ENCODE measurements at regions not wholly inside any gene's neighbourhood (a gene's known extent, or its start where the extent isn't known, plus 50 kb on each side); places are given as distances from the start of the nearest gene placed in this dataset.
"Not testable (repeated sequence)": the region's sequence is repeated elsewhere in the genome, so short reads cannot be mapped to it uniquely, and the experiment has no call there.

GRCh38 chrX:106356580-106356979 is 188.5 kb downstream of the PWWP3B start:
- no peak for DNase-seq (ENCODE audit: low read depth in 2 of 2, low spot score in 1 of 2)

- no peak for DNase-seq (ENCODE audit: low read depth in 2 of 2, low spot score in 1 of 2)
These were observed 195.1 kb downstream of the PWWP3B start for GRCh38 chrX:106363214-106363613.

GRCh38 chrX:106378616-106379015 is 210.5 kb downstream of the PWWP3B start:
- no peak for DNase-seq (ENCODE audit: low read depth in 2 of 2, low spot score in 1 of 2)

- DNase-seq (ENCODE audit: low read depth in 2 of 2, low spot score in 1 of 2): no peak
These were observed 220.4 kb upstream of the RADX start for GRCh38 chrX:106391284-106391911.

GRCh38 chrX:106392346-106392745 is 219.4 kb upstream of the RADX start:
- DNase-seq (ENCODE audit: low read depth in 2 of 2, low spot score in 1 of 2): no peak

- no peak for DNase-seq (ENCODE audit: low read depth in 2 of 2, low spot score in 1 of 2)
These were observed 213.8 kb upstream of the RADX start for GRCh38 chrX:106397788-106398538.

- DNase-seq (ENCODE audit: low read depth in 2 of 2, low spot score in 1 of 2): no peak
These were observed 209.7 kb upstream of the RADX start for GRCh38 chrX:106401965-106402559.

GRCh38 chrX:106404512-106404911 is 207.3 kb upstream of the RADX start:
- no peak for DNase-seq (ENCODE audit: low read depth in 2 of 2, low spot score in 1 of 2)

- no peak for DNase-seq (ENCODE audit: low read depth in 2 of 2, low spot score in 1 of 2)
These were observed 196.4 kb upstream of the RADX start for GRCh38 chrX:106415276-106415895.

- no peak for DNase-seq (ENCODE audit: low read depth in 2 of 2, low spot score in 1 of 2)
These were observed 175.1 kb upstream of the RADX start for GRCh38 chrX:106436691-106437090.

GRCh38 chrX:106437407-106437806 is 174.4 kb upstream of the RADX start:
- DNase-seq (ENCODE audit: low read depth in 2 of 2, low spot score in 1 of 2): no peak

GRCh38 chrX:106450405-106450804 is 161.4 kb upstream of the RADX start:
- DNase-seq (ENCODE audit: low read depth in 2 of 2, low spot score in 1 of 2): no peak

GRCh38 chrX:106451933-106452332 is 159.8 kb upstream of the RADX start:
- no peak for DNase-seq (ENCODE audit: low read depth in 2 of 2, low spot score in 1 of 2)

GRCh38 chrX:106454991-106455390 is 156.8 kb upstream of the RADX start:
- no peak for DNase-seq (ENCODE audit: low read depth in 2 of 2, low spot score in 1 of 2)

- DNase-seq (ENCODE audit: low read depth in 2 of 2, low spot score in 1 of 2): no peak
These were observed 154.0 kb upstream of the RADX start for GRCh38 chrX:106457802-106458201.

GRCh38 chrX:106467422-106467821 is 144.4 kb upstream of the RADX start:
- no peak for DNase-seq (ENCODE audit: low read depth in 2 of 2, low spot score in 1 of 2)

- no peak for DNase-seq (ENCODE audit: low read depth in 2 of 2, low spot score in 1 of 2)
These were observed 143.8 kb upstream of the RADX start for GRCh38 chrX:106467943-106468342.

GRCh38 chrX:106468433-106468832 is 143.3 kb upstream of the RADX start:
- no peak for DNase-seq (ENCODE audit: low read depth in 2 of 2, low spot score in 1 of 2)

- DNase-seq (ENCODE audit: low read depth in 2 of 2, low spot score in 1 of 2): no peak
These were observed 131.9 kb upstream of the RADX start for GRCh38 chrX:106479920-106480319.

GRCh38 chrX:106481341-106481740 is 130.4 kb upstream of the RADX start:
- peak in 1 of 2 donors; percentile 1 for DNase-seq (ENCODE audit: low read depth in 2 of 2, low spot score in 1 of 2)

- DNase-seq (ENCODE audit: low read depth in 2 of 2, low spot score in 1 of 2): no peak
These were observed 127.5 kb upstream of the RADX start for GRCh38 chrX:106484233-106484632.

- not testable (repeated sequence) for DNase-seq (ENCODE audit: low read depth in 2 of 2, low spot score in 1 of 2)
These were observed 118.5 kb upstream of the RADX start for GRCh38 chrX:106493210-106493816.
